SK-N-SH (cell line): ENCODE measurements at regions not wholly inside any gene's neighbourhood (a gene's known extent, or its start where the extent isn't known, plus 50 kb on each side); places are given as distances from the start of the nearest gene placed in this dataset.
"Not testable (repeated sequence)": the region's sequence is repeated elsewhere in the genome, so short reads cannot be mapped to it uniquely, and the experiment has no call there.

Experiments
- CTCF ChIA-PET: fragments of 300-600, 350-600 bp; formaldehyde crosslinking; extraction: SDS; loops from one replicate; lab custom pipeline; 2021; lab: Yijun Ruan, JAX
- POLR2A ChIA-PET: fragments of 350-600 bp; sonication (Branson Sonifier 250); formaldehyde crosslinking; extraction: SDS; loops from one replicate; lab custom pipeline; 2020; ENCODE audit warnings: antibody characterized with exemption, inconsistent platforms; lab: Yijun Ruan, JAX
- DNase-seq: peaks from one replicate; pipeline ENCODE4 v3.0.0; 2012
- H2AFZ ChIP-seq: fragments of 200-600 bp; sonication (generic); 2 replicates; pipeline ENCODE4 v1.8.1; 2016; ENCODE audit warnings: antibody characterized with exemption, mild to moderate bottlenecking, low read depth
- H3F3A ChIP-seq: fragments of 200-600 bp; sonication (generic); replicated peaks from 2 replicates; pipeline ENCODE3; 2016; ENCODE audit warnings: antibody characterized with exemption, mild to moderate bottlenecking; ENCODE audit not compliant: insufficient read depth
- H3K27ac ChIP-seq, 2 experiments: fragments of 200-500 bp in 1 of 2; fragments of 200-600 bp in 1 of 2; sonication (Bioruptor generic) in 1 of 2; sonication (generic), shearing (Covaris generic) in 1 of 2; 2 replicates each; pipeline versions ENCODE4 v1.5.1 to v1.6.1; 2014 to 2016; ENCODE audit warnings: low read depth in 2 of 2, inconsistent platforms in 1 of 2, low read length in 1 of 2, mild to moderate bottlenecking in 1 of 2, mixed read lengths in 1 of 2
- H3K27me3 ChIP-seq: fragments of 200-600 bp; sonication (generic), shearing (Covaris generic); 2 replicates; pipeline ENCODE4 v1.6.1; 2016; ENCODE audit warnings: mixed run types; ENCODE audit not compliant: insufficient read depth
- H3K36me3 ChIP-seq, 2 experiments: fragments of 200-500 bp in 1 of 2; fragments of 200-600 bp in 1 of 2; sonication (Bioruptor generic) in 1 of 2; sonication (generic) in 1 of 2; replicated peaks in 1 of 2; 2 replicates each; pipeline versions ENCODE3 to v1.5.1; 2014 to 2016; ENCODE audit warnings: low read length in 1 of 2, mild to moderate bottlenecking in 1 of 2; ENCODE audit not compliant: insufficient read depth in 2 of 2, control insufficient read depth in 1 of 2
- H3K4me1 ChIP-seq, 2 experiments: fragments of 200-500 bp in 1 of 2; fragments of 200-600 bp in 1 of 2; sonication (Bioruptor generic) in 1 of 2; sonication (generic), shearing (Covaris generic) in 1 of 2; 2 replicates each; pipeline versions ENCODE4 v1.5.1 to v1.6.1; 2014 to 2016; ENCODE audit warnings: low read depth in 1 of 2, low read length in 1 of 2, mixed run types in 1 of 2; ENCODE audit not compliant: insufficient read depth in 2 of 2, control insufficient read depth in 1 of 2
- H3K4me2 ChIP-seq: fragments of 200-600 bp; sonication (generic), shearing (Covaris generic); 2 replicates; pipeline ENCODE4 v1.6.1; 2017; ENCODE audit warnings: mixed run types
- H3K4me3 ChIP-seq, 2 experiments: fragments of 200-500 bp in 1 of 2; fragments of 200-600 bp in 1 of 2; sonication (Bioruptor generic) in 1 of 2; sonication (generic), shearing (Covaris generic) in 1 of 2; 2 replicates each; pipeline versions ENCODE4 v1.5.1 to v1.8.1; 2014 to 2016; ENCODE audit warnings: low read depth in 2 of 2, inconsistent platforms in 1 of 2, low read length in 1 of 2, mild to moderate bottlenecking in 1 of 2, mixed read lengths in 1 of 2, moderate library complexity in 1 of 2
- H3K79me2 ChIP-seq: fragments of 200-600 bp; sonication (generic); 2 replicates; pipeline ENCODE4 v1.8.1; 2017; ENCODE audit warnings: mild to moderate bottlenecking; ENCODE audit not compliant: insufficient read depth
- H3K9ac ChIP-seq: fragments of 200-600 bp; sonication (generic); 2 replicates; pipeline ENCODE4 v1.6.1; 2017; ENCODE audit warnings: mixed run types
- H3K9me2 ChIP-seq: fragments of 200-600 bp; sonication (generic); 2 replicates; pipeline ENCODE4 v1.6.1; 2017; ENCODE audit warnings: mixed run types
- H3K9me3 ChIP-seq: fragments of 200-600 bp; sonication (generic); 2 replicates; pipeline ENCODE4 v1.6.1; 2017; ENCODE audit warnings: mixed run types, mild to moderate bottlenecking, moderate library complexity
- H4K20me1 ChIP-seq: fragments of 200-600 bp; sonication (generic); 2 replicates; pipeline ENCODE4 v1.6.1; 2017; ENCODE audit warnings: mild to moderate bottlenecking, mixed run types; ENCODE audit not compliant: insufficient read depth
- EP300 ChIP-seq, 2 experiments: IDR thresholded peaks; 2 replicates each; pipeline versions ENCODE4 v1.4.0 to v1.6.1; 2012; ENCODE audit warnings: borderline replicate concordance in 1 of 2, low read depth in 1 of 2, low read length in 1 of 2
- FOSL2 ChIP-seq: IDR thresholded peaks from 2 replicates; pipeline ENCODE4 v1.4.0; 2012; ENCODE audit warnings: low read depth, mild to moderate bottlenecking, moderate library complexity, borderline replicate concordance
- NFIC ChIP-seq: IDR thresholded peaks from 2 replicates; pipeline ENCODE4 v1.4.0; 2012; ENCODE audit warnings: borderline replicate concordance
- RAD21 ChIP-seq: IDR thresholded peaks from 2 replicates; pipeline ENCODE4 v1.6.1; 2012; ENCODE audit warnings: mild to moderate bottlenecking, low read length
- RFX5 ChIP-seq: IDR thresholded peaks from 2 replicates; pipeline ENCODE4 v1.6.1; 2012; ENCODE audit warnings: mild to moderate bottlenecking, improper control_type of control experiment, low read length
- SIN3A ChIP-seq: IDR thresholded peaks from 2 replicates; pipeline ENCODE4 v1.6.1; 2012; ENCODE audit warnings: low read depth, mild to moderate bottlenecking, low read length, moderate library complexity, borderline replicate concordance
- TAF1 ChIP-seq: IDR thresholded peaks from 2 replicates; pipeline ENCODE4 v1.6.1; 2012; ENCODE audit warnings: low read depth, mild to moderate bottlenecking, low read length, moderate library complexity, borderline replicate concordance
- TEAD4 ChIP-seq: IDR thresholded peaks from 2 replicates; pipeline ENCODE4 v1.4.0; 2012; ENCODE audit warnings: mild to moderate bottlenecking, borderline replicate concordance; ENCODE audit not compliant: insufficient read depth
- YY1 ChIP-seq: IDR thresholded peaks from 2 replicates; pipeline ENCODE4 v1.4.0; 2012; ENCODE audit warnings: low read depth, mild to moderate bottlenecking
- WGBS: methylation state at CpG from one replicate; pipeline ENCODE4 v1.1.6; 2017; ENCODE audit warnings: low lambda C conversion rate; 5-methylcytosine and 5-hydroxymethylcytosine counted together
- TF ChIP-seq, protein P1 (sequence below): fragments of 150-350 bp; IDR thresholded peaks from 2 replicates; pipeline ENCODE4 v1.6.1; 2017; ENCODE audit warnings: antibody characterized with exemption, low read length, low read depth, borderline replicate concordance
- TF ChIP-seq, protein P2 (sequence below): IDR thresholded peaks from 2 replicates; pipeline ENCODE4 v1.6.1; 2012; ENCODE audit warnings: mild to moderate bottlenecking, low read depth, low read length, moderate library complexity
- TF ChIP-seq, protein P3 (sequence below): IDR thresholded peaks from 2 replicates; pipeline ENCODE4; 2012

DNA sequence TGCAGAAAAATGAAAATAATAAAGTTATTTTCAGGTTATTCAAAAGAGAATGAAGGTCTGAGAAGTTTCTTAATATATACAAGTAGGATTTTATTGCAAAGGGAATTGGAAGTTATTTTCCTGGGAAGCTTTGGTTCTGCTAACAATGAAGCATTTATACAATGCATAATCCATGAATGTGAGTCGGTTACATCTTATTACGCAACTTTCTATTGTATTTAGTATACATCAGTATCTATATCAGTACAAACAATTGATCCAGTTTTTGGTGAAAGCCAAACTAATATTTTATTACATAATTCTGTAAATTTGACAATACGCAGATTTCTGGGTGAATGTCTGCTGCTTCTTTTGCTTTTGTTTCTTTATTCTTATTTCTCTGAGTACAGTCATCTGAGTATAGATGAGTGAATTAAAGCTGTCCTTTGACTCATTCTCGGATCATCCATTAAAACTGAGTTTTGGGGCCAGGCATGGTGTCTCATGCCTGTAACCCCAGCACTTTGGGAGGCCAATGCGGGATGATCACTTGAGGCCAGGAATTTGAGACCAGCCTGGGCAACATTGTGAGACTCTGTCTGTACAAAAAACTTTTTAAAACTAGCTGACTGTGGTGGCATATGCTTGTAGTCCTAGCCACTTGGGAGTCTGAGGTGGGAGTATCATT lies 108.5 kb downstream of the SOCS6 start (continued):
- TF ChIP-seq NFIC = no peak

DNA sequence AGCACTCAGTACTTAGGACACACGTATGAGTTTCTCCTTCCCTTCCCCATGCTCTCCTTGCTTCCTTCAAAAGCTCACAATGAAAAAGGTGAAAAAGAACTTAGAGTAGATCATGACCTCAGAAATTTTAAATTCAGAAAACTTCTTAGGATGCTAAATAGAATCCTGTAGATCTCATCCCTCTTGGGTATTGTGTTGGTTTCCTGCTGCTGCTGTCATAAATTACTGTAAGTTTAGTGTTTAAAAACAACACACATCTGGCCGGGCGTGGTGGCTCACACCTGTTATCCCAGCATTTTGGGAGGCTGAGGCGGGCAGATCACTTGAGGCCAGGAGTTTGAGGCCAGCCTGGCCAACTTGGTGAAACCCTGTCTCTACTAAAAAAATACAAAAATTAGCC lies 106.9 kb downstream of the SOCS6 start:
- H3K9ac ChIP-seq, POLR2A ChIA-PET, H4K20me1 ChIP-seq, H3K9me2 ChIP-seq, H3K4me3 ChIP-seq, H3K79me2 ChIP-seq, H3K36me3 ChIP-seq, H3K9me3 ChIP-seq, H2AFZ ChIP-seq, H3K4me1 ChIP-seq, H3K4me2 ChIP-seq, H3K27ac ChIP-seq, H3K27me3 ChIP-seq, H3F3A ChIP-seq, DNase-seq: not testable (repeated sequence)
- CTCF ChIA-PET = interaction anchor here (1.6 kb wide), 1 partner anchor 55 kb away, joined by 3 read pairs; no protein-coding TSS in a partner anchor
- 75% methylated on average over 4 of the region's 4 CpGs for WGBS

DNA sequence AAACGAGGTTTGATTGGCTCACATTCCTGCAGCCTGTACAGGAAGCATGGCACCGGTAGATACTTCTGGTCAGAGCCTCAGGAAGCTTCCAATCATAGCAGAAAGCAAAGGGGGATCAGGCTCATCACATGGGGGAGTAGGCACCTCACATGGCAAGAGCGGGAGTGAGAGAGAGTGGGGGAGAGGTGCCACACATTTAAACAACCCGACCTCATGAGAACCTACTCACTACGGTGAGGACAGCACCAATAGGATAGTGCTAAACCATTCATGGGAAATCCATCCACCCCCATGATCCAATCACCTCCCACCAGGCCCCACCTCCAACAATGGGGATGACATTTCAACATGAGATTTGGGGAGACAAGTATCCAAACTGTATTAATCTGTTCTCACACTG lies 105.8 kb downstream of the SOCS6 start:
- Histone ChIP-seq H3K9me2 (no peaks in the 10 kb centered on the region), H3K9me3 (no peaks in the 10 kb centered on the region), H2AFZ (no peak overlapping the region), H3K4me2 (no peak overlapping the region), H3K27ac (no peak overlapping the region), H3K79me2 (no peaks in the 10 kb centered on the region), H3K36me3 (no peaks in the 10 kb centered on the region), H3K27me3 (no peaks in the 10 kb centered on the region), H3F3A (peaks cover 17% of the 10 kb centered on the region), H3K4me3 (no peak overlapping the region), H3K9ac (no peak overlapping the region), H3K4me1 (no peaks in the 10 kb centered on the region), H4K20me1 (no peaks in the 10 kb centered on the region)
- POLR2A ChIA-PET = no interaction called here
- 89% methylated on average over 5 of the region's 5 CpGs for WGBS
- CTCF ChIA-PET = no interaction called here
- TF ChIP-seq RAD21 (no peak), SIN3A (no peak)
- TF ChIP-seq, protein P1, sequence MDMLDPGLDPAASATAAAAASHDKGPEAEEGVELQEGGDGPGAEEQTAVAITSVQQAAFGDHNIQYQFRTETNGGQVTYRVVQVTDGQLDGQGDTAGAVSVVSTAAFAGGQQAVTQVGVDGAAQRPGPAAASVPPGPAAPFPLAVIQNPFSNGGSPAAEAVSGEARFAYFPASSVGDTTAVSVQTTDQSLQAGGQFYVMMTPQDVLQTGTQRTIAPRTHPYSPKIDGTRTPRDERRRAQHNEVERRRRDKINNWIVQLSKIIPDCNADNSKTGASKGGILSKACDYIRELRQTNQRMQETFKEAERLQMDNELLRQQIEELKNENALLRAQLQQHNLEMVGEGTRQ = no peak
- DNase-seq = no peak

DNA sequence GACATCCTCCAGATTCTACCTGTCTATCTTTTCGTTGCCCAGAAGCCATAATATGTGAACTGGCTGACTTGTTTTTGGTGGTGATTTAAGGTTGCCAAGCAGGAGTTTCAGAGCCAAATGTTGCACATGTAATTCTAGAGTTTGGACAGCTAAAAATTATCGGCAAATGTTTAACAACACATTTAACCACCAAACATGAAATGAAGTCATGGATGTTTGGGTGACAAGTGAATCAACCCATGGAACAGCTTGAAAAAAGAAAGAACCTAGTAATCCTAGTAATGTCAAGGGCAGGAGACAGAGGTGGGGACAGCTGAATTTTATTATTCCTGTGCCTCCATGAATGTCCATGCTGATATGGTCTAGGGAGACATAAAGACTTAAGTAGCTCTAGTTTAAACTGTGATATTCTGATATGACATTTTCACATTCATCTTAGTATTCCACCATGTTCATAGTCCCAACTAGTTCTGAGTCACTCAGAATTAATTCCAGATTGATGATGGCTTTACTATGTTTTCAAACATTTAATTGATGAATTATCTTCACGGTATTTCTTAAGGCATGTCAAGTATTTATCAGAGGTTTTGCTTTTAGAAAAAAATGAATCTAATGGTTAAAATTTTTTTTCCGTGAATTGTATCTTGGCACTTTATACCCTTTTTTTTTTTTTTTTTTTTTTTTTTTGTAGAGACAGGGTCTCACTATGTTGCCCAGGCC lies 101.7 kb downstream of the SOCS6 start:
- Histone ChIP-seq H3K36me3 (no peaks in the 10 kb centered on the region), H4K20me1 (no peaks in the 10 kb centered on the region), H2AFZ (no peak overlapping the region), H3K27ac (peak overlapping the region in 1 of 2 experiments; percentile 67; a peak in 2 of 4 replicates), H3K4me2 (no peak overlapping the region), H3K4me1 (no peaks in the 10 kb centered on the region), H3K9me2 (no peaks in the 10 kb centered on the region), H3K79me2 (no peaks in the 10 kb centered on the region), H3K4me3 (no peak overlapping the region), H3F3A (peaks cover 12% of the 10 kb centered on the region), H3K27me3 (no peaks in the 10 kb centered on the region), H3K9ac (no peak overlapping the region), H3K9me3 (no peaks in the 10 kb centered on the region)
- ChIA-PET POLR2A (no interaction called here), CTCF (no interaction called here)
- WGBS = 28% methylated on average over 4 of the region's 4 CpGs
- no peak for DNase-seq
- TF ChIP-seq TEAD4 (peak; percentile 74), RFX5 (no peak), YY1 (peak; percentile 30; the same call in 1 of the 2 replicates), NFIC (peak; percentile 62; the same call in 1 of the 2 replicates), TAF1 (no peak), EP300 (IDR thresholded peaks at IDR 0.05; ENCODE audit: borderline replicate concordance in 1 of 2, low read depth in 1 of 2, low read length in 1 of 2) (peak in 1 of 2 experiments; percentile 72; a peak in 2 of 4 replicates), FOSL2 (peak; percentile 85)
- TF ChIP-seq, protein P2, sequence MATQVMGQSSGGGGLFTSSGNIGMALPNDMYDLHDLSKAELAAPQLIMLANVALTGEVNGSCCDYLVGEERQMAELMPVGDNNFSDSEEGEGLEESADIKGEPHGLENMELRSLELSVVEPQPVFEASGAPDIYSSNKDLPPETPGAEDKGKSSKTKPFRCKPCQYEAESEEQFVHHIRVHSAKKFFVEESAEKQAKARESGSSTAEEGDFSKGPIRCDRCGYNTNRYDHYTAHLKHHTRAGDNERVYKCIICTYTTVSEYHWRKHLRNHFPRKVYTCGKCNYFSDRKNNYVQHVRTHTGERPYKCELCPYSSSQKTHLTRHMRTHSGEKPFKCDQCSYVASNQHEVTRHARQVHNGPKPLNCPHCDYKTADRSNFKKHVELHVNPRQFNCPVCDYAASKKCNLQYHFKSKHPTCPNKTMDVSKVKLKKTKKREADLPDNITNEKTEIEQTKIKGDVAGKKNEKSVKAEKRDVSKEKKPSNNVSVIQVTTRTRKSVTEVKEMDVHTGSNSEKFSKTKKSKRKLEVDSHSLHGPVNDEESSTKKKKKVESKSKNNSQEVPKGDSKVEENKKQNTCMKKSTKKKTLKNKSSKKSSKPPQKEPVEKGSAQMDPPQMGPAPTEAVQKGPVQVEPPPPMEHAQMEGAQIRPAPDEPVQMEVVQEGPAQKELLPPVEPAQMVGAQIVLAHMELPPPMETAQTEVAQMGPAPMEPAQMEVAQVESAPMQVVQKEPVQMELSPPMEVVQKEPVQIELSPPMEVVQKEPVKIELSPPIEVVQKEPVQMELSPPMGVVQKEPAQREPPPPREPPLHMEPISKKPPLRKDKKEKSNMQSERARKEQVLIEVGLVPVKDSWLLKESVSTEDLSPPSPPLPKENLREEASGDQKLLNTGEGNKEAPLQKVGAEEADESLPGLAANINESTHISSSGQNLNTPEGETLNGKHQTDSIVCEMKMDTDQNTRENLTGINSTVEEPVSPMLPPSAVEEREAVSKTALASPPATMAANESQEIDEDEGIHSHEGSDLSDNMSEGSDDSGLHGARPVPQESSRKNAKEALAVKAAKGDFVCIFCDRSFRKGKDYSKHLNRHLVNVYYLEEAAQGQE = no peak
- TF ChIP-seq, protein P3, sequence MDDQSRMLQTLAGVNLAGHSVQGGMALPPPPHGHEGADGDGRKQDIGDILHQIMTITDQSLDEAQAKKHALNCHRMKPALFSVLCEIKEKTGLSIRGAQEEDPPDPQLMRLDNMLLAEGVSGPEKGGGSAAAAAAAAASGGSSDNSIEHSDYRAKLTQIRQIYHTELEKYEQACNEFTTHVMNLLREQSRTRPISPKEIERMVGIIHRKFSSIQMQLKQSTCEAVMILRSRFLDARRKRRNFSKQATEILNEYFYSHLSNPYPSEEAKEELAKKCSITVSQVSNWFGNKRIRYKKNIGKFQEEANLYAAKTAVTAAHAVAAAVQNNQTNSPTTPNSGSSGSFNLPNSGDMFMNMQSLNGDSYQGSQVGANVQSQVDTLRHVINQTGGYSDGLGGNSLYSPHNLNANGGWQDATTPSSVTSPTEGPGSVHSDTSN = peak; percentile 66
